HS-27A (cell line): ENCODE measurements at regions not wholly inside any gene's neighbourhood (a gene's known extent, or its start where the extent isn't known, plus 50 kb on each side); places are given as distances from the start of the nearest gene placed in this dataset.

Experiments
- DNase-seq: peaks from one replicate; pipeline ENCODE4 v3.0.0-alpha.2; 2012; ENCODE audit warnings: low read depth, missing footprints

- no peak for DNase-seq
Observed at GRCh38 chr9:111195766-111196165, 134.3 kb downstream of the OR2K2 start.

DNA sequence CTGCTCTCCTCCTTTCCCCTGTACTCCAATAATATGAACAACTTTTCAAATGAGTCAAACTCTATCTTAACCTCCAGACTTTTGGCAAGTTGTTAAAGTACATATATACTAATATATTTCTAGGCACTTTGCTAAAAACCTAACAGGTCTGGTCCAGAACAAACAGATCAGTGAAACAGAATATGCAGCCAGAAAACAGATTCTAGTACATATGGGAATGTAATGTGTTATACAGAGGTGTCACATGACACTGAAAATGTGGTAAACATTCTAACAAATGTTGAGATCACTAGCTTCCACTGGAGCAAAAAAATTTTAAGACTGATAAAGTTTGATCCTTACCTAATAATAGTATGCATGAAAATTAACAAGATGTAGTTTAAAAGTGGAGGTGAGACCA, 136.9 kb downstream of the OR2K2 start:
- DNase-seq, result no peak

GRCh38 chr9:111192650-111193049, 137.4 kb downstream of the OR2K2 start:
- DNase-seq, result no peak

DNA sequence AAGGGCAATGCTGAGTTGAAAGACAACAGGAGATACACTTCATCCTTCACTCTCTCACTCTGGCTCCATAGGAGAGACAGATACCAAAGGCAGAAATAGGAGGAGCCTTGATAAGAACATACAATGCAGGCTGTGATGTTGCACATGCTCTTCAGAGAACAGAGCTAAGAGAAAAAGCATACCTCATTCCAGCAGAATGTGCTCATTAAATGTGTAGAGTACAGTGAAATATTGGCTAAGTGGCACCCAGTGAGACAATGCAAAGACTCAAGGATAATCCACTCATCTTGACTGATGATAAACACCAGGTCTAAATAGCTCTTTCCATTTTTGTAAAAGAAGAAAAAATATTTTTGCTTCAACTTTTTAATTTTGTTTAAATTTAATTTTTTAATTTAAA, 139.7 kb downstream of the OR2K2 start:
- DNase-seq, result no peak

- DNase-seq, result no peak
Observed at GRCh38 chr9:111187376-111187775, 142.6 kb downstream of the OR2K2 start.

- no peak for DNase-seq
Observed at GRCh38 chr9:111186021-111186530, 143.9 kb downstream of the OR2K2 start.

GRCh38 chr9:111180811-111181210, 142.5 kb upstream of the LPAR1 start:
- DNase-seq, result no peak

DNA sequence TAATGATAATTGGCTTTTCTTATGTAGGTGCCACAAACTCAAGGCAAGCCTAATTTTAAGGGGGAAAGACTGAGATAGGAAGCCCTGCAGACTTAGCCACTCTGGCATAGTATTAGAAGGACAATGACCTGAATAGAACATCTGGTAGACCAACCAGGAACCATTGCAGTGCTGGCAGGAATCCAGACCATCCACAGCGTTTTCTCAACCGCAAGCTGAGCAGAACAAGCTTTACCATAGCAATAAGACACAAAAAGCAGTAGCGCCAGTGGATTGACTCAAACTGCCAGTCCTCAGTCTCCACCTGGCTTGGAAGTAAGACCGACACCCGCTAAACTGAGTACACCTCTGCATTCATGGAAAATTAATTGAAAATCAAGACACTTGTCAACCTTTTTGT, 141.3 kb upstream of the LPAR1 start:
- no peak for DNase-seq

- peak; percentile 17 for DNase-seq
Observed at GRCh38 chr9:111178331-111179055, 140.2 kb upstream of the LPAR1 start.

GRCh38 chr9:111176511-111176910, 138.2 kb upstream of the LPAR1 start:
- DNase-seq, result no peak

- DNase-seq, result no peak
Observed at GRCh38 chr9:111175350-111175749, 137.1 kb upstream of the LPAR1 start.

DNA sequence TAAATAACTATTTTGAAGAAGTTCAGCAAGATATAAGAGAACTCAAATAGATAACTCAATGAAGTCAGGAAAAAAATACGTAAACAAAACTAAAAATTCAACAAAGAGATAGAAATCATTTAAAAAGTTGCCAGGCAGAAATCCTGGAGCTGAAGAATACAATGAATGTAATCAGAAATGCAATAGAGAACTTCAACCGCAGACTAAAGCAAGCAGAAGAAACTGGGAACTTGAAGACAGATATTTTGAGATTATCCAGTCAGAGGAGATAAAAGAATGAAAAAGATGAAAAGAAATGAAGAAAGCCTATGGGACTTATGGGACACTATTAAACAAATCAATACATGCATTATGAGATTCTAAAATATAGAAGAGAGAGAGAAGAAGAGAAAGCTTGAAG, 129.1 kb upstream of the LPAR1 start:
- DNase-seq, result no peak

DNA sequence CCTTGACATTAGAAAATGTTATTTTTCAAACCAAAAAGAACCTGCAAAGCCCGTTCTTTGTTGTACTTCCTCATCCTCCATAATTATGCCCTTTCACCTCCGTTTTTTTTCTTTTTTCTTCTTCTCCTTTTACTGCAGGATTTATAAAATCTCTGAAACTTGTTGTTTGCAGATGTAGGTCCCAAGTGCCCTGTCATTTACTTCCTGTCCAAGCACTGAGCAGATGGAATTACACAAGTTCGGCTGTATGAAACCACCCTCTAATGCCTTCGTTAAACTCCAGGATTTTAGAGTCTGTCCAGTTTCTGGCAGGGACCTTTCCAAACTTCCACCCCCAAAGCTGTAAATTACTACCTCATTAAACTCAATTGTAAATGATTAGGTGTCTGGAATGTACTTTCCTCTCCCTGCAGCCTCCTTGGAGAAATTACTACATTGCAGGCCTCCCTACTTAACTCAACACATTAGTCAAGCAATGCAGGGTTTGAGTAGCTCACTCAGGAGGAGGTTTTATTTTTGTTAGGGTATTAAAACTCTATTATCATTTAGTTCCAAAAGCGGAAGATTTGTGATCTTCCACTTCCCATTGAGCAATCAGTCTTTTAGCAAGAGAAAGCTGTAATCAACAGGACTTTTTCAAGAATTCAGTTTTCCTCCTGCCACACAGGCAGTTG, 125.6 kb upstream of the LPAR1 start:
- no peak for DNase-seq

DNA sequence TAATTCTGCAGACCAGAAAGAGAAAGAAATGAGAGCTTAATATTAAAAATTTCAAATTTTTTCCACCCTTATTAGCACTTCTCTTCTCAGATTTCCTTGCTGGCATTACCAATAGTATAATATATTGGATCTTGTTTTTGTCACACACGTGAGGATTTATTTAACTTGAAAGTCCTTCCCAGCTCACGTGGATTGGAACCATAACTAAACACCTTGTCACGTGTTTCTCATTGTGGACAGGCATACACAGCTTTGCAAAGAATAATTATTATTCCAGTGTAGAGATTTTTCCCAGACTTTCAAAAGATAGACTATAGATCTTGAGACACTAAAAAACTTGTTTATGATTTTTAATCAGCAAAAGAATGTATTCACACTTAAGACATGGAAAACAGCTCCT, 123.8 kb upstream of the LPAR1 start:
- no peak for DNase-seq

GRCh38 chr9:111161015-111161415, 122.7 kb upstream of the LPAR1 start:
- DNase-seq, result peak; percentile 31

DNA sequence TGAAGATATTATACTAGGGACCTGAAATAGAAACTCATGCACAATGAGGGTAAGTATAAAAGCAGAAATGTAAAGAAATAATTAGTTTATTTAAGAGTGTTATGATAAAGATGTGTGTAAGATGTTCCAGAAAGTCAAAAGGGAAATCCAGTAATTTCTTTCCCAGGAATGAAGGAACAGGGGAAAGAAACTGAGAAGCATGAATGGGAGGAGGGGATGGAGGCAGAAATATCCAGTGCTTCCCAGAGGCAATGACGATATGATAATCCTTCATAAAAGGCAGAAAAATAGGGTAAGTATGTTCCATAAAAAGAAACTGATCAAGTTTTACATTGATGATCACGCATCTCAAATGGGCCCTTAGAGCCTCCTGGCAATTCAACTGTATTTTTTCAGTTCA, 120.7 kb upstream of the LPAR1 start:
- no peak for DNase-seq

GRCh38 chr9:111158363-111158762, 120.1 kb upstream of the LPAR1 start:
- DNase-seq, result no peak

GRCh38 chr9:111154081-111154562, 115.9 kb upstream of the LPAR1 start:
- DNase-seq, result no peak

DNA sequence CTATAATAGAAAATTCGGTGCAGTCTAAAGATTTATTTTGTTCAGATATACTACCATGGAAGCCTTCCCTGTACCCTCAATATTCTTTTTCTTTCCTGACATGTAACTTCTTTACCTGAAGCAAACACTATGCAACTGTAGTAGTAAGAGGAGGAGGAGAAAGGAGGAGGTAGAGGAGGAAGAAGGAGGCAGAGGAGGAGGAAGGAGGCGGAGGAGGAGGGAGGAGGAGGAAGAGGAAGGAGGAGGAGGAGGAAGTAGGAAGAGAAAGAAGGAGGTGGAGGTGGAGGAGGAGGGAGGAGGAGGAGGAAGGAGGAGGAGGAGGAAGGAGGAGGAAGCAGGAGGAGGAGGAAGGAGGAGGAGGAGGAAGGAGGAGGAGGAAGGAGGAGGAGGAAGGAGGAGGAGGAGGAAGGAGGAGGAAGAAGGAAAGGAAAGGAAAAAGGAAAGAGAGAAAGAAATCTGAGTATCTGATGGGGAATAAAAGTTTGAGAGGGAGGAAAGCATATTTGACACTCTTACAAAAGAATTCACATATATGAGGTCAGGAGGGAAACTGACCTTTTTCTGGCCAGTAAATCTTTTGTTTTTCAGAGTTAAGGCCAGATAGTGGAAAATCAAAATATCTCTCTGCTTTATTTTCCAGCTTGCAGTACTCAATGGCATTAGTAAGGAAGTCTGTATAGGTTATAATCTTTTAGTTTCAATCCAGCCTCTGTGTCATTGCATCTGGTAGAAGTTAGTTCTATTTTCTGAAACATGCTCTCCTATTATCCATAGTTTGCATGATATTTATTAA, 114.5 kb upstream of the LPAR1 start:
- no peak for DNase-seq

GRCh38 chr9:111151537-111151936, 113.3 kb upstream of the LPAR1 start:
- DNase-seq, result no peak

DNA sequence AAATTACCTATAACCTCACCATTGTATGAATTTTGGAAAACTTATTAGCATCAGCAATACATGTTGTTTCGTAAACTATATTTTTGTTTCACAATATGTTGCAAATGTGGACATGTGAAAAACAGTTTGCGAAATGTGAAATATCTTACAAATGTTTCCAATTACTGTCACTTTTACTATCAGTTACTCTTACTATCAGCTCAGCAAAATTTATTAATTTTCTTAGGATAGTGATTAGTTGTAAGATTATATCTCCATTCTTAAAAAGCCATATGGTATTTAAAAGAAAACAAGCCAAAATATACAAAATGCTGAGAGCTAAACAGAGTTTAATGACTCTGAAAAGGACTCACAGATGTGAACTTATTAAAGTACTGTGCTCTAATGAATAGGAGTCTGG, 111.9 kb upstream of the LPAR1 start:
- DNase-seq, result no peak

DNA sequence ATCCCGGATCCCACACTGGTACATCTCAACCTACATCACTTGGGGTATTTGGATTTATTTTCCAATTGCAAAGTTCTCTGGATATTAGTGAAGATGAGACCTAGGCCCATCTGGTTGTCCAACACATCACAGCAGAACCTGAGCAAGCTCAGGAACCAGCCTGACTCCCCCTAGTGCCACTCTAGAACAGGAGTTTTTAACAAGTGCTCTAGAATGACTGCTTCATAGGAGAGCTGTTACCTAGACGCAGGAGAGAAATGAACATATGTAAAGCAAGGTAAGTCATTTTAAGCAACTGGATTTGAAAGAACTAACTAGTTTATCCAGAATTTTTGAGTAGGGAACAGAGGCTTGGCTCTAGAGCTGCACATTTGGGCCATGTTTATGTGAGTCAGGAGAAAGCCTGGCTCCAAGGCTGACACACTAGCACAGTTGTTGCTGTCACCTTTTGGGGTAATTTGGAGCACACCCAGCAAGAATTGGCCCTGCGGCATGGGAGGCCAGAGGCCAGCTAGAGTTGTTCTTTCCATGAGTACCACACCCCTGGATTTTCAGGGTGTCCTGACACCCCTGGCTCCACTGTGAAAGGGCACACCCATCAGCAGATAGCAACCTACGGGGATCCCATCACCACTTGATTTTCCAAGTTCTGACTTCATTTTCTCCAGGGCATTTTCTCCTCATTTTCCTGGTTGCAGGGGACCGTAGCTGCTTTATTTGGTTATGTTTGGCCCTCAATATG, 110.9 kb upstream of the LPAR1 start:
- DNase-seq, result no peak
